ENCODE measurements at regions not wholly inside any gene's neighbourhood (a gene's known extent, or its start where the extent isn't known, plus 50 kb on each side); places are given as distances from the start of the nearest gene placed in this dataset.

- Histone ChIP-seq H3K79me2 (replicated peaks; ENCODE audit: insufficient read depth, low read length) (no peaks in the 10 kb centered on the region), H3K4me3 (ENCODE audit: low read length) (no peak overlapping the region), H2AFZ (ENCODE audit: low read depth, low read length) (no peak overlapping the region), H3K9me2 (ENCODE audit: insufficient read depth, low read length) (no peaks in the 10 kb centered on the region), H3K9ac (ENCODE audit: low read length) (no peak overlapping the region), H3K4me2 (ENCODE audit: low read length) (no peak overlapping the region), H3F3A (ENCODE audit: insufficient read depth, low read length, poor library complexity, severe bottlenecking) (no peaks in the 10 kb centered on the region), H3K27ac (ENCODE audit: low read length) (no peak overlapping the region), H3K9me3 (ENCODE audit: low read length) (no peaks in the 10 kb centered on the region), H3K27me3 (ENCODE audit: insufficient read depth, low read depth, low read length) (no peaks in the 10 kb centered on the region), H4K20me1 (ENCODE audit: insufficient read depth) (no peaks in the 10 kb centered on the region), H3K36me3 (ENCODE audit: insufficient read depth, low read length) (no peaks in the 10 kb centered on the region)
- TF ChIP-seq REST (IDR thresholded peaks at IDR 0.05; ENCODE audit: borderline replicate concordance) (peak; percentile 52), TAF1 (IDR thresholded peaks at IDR 0.05; ENCODE audit: low read depth) (no peak), EP300 (conservative IDR thresholded peaks at IDR 0.05; ENCODE audit: poor library complexity, severe bottlenecking) (no peak), POLR2AphosphoS5 (IDR thresholded peaks at IDR 0.05) (no peak)
Observed at GRCh38 chr6:23681743-23682142, 444.3 kb upstream of the NRSN1 start.

- Histone ChIP-seq H3K27me3 (ENCODE audit: insufficient read depth, low read depth, low read length) (no peaks in the 10 kb centered on the region), H3K9ac (ENCODE audit: low read length) (no peak overlapping the region), H3K4me3 (ENCODE audit: low read length) (no peak overlapping the region), H3K36me3 (ENCODE audit: insufficient read depth, low read length) (no peaks in the 10 kb centered on the region), H3K27ac (ENCODE audit: low read length) (no peak overlapping the region), H4K20me1 (ENCODE audit: insufficient read depth) (no peaks in the 10 kb centered on the region), H3F3A (ENCODE audit: insufficient read depth, low read length, poor library complexity, severe bottlenecking) (peaks cover 3% of the 10 kb centered on the region), H2AFZ (ENCODE audit: low read depth, low read length) (no peak overlapping the region), H3K4me2 (ENCODE audit: low read length) (no peak overlapping the region), H3K9me2 (ENCODE audit: insufficient read depth, low read length) (no peaks in the 10 kb centered on the region), H3K79me2 (replicated peaks; ENCODE audit: insufficient read depth, low read length) (no peaks in the 10 kb centered on the region), H3K9me3 (ENCODE audit: low read length) (no peaks in the 10 kb centered on the region)
- TF ChIP-seq TAF1 (IDR thresholded peaks at IDR 0.05; ENCODE audit: low read depth) (no peak), RAD21 (conservative IDR thresholded peaks at IDR 0.05) (no peak), EZH2 (IDR thresholded peaks at IDR 0.05; ENCODE audit: borderline replicate concordance, insufficient read depth, low read length, poor library complexity, severe bottlenecking) (no peak), CTCF (IDR thresholded peaks at IDR 0.05; ENCODE audit: poor library complexity, severe bottlenecking) (no peak), EP300 (conservative IDR thresholded peaks at IDR 0.05; ENCODE audit: poor library complexity, severe bottlenecking) (no peak), POLR2AphosphoS5 (IDR thresholded peaks at IDR 0.05) (no peak), MXI1 (conservative IDR thresholded peaks at IDR 0.05; ENCODE audit: poor library complexity, severe bottlenecking) (no peak), SMC3 (conservative IDR thresholded peaks at IDR 0.05; ENCODE audit: poor library complexity) (no peak), REST (IDR thresholded peaks at IDR 0.05; ENCODE audit: borderline replicate concordance) (no peak)
Observed at GRCh38 chr6:23688650-23689049, 437.4 kb upstream of the NRSN1 start.

All from neural cell (in vitro differentiated cells).